Effector memory CD4-positive, alpha-beta T cell (primary cell): ENCODE measurements at regions not wholly inside any gene's neighbourhood (a gene's known extent, or its start where the extent isn't known, plus 50 kb on each side); places are given as distances from the start of the nearest gene placed in this dataset.

ENCODE experiments used
- DNase-seq, 3 donors: peaks; one replicate each; pipeline ENCODE4 v3.0.0-alpha.2; 2020
- H3K27ac ChIP-seq: 2 replicates; pipeline ENCODE4 v1.7.0; 2013; ENCODE audit warnings: mild to moderate bottlenecking, low read length, moderate library complexity; ENCODE audit not compliant: insufficient read depth, poor library complexity, severe bottlenecking
- H3K27me3 ChIP-seq: replicated peaks from 2 replicates; pipeline ENCODE4 v1.7.0; 2013; ENCODE audit warnings: mild to moderate bottlenecking, low read length; ENCODE audit not compliant: insufficient read depth, control insufficient read depth, poor library complexity, severe bottlenecking
- H3K36me3 ChIP-seq: 2 replicates; pipeline ENCODE4 v1.7.0; 2013; ENCODE audit warnings: mild to moderate bottlenecking, low read length, moderate library complexity; ENCODE audit not compliant: control insufficient read depth, insufficient read depth
- H3K4me1 ChIP-seq: 2 replicates; pipeline ENCODE4 v1.7.0; 2013; ENCODE audit warnings: low read length, mild to moderate bottlenecking; ENCODE audit not compliant: control insufficient read depth, insufficient read depth, poor library complexity, severe bottlenecking
- H3K4me3 ChIP-seq: 2 replicates; pipeline ENCODE4 v1.7.0; 2013; ENCODE audit warnings: low read length, low read depth, mild to moderate bottlenecking; ENCODE audit not compliant: insufficient read depth, poor library complexity, severe bottlenecking
- H3K9me3 ChIP-seq: 2 replicates; pipeline ENCODE4 v1.7.0; 2013; ENCODE audit warnings: mild to moderate bottlenecking, low read length, moderate library complexity; ENCODE audit not compliant: control insufficient read depth

- no peak for DNase-seq
These were observed 178.4 kb upstream of the EYA4 start for GRCh38 chr6:133062696-133063306.

GRCh38 chr6:133067960-133068359 lies 173.2 kb upstream of the EYA4 start:
- Histone ChIP-seq H3K4me3 (no peak overlapping the region), H3K27me3 (no peaks in the 10 kb centered on the region), H3K4me1 (no peaks in the 10 kb centered on the region), H3K9me3 (no peaks in the 10 kb centered on the region), H3K36me3 (no peaks in the 10 kb centered on the region), H3K27ac (no peak overlapping the region)
- DNase-seq, result no peak

More at GRCh38 chr6:133062696-133063306, 178.4 kb upstream of the EYA4 start:
- no peaks in the 10 kb centered on the region for H3K9me3 ChIP-seq
- no peak overlapping the region for H3K27ac ChIP-seq
- H3K4me1 ChIP-seq, result no peaks in the 10 kb centered on the region
- H3K36me3 ChIP-seq, result no peaks in the 10 kb centered on the region
- no peaks in the 10 kb centered on the region for H3K27me3 ChIP-seq
- no peak overlapping the region for H3K4me3 ChIP-seq

GRCh38 chr6:133070410-133071043 lies 170.6 kb upstream of the EYA4 start:
- H3K9me3 ChIP-seq, result no peaks in the 10 kb centered on the region
- H3K27me3 ChIP-seq, result no peaks in the 10 kb centered on the region
- H3K4me1 ChIP-seq, result no peaks in the 10 kb centered on the region
- no peak for DNase-seq
- H3K36me3 ChIP-seq, result no peaks in the 10 kb centered on the region
- no peak overlapping the region for H3K27ac ChIP-seq
- no peak overlapping the region for H3K4me3 ChIP-seq

GRCh38 chr6:133079901-133080300 lies 161.3 kb upstream of the EYA4 start:
- no peak overlapping the region for H3K4me3 ChIP-seq
- H3K27ac ChIP-seq, result no peak overlapping the region
- DNase-seq, result no peak

GRCh38 chr6:133083248-133083967 lies 157.7 kb upstream of the EYA4 start:
- no peaks in the 10 kb centered on the region for H3K36me3 ChIP-seq
- no peaks in the 10 kb centered on the region for H3K4me1 ChIP-seq
- H3K27ac ChIP-seq, result no peak overlapping the region
- H3K27me3 ChIP-seq, result no peaks in the 10 kb centered on the region
- no peak for DNase-seq
- H3K4me3 ChIP-seq, result no peak overlapping the region
- no peaks in the 10 kb centered on the region for H3K9me3 ChIP-seq

More at GRCh38 chr6:133079901-133080300, 161.3 kb upstream of the EYA4 start:
- no peaks in the 10 kb centered on the region for H3K27me3 ChIP-seq
- no peaks in the 10 kb centered on the region for H3K4me1 ChIP-seq
- H3K9me3 ChIP-seq, result no peaks in the 10 kb centered on the region
- no peaks in the 10 kb centered on the region for H3K36me3 ChIP-seq

GRCh38 chr6:133085471-133085870 lies 155.7 kb upstream of the EYA4 start:
- DNase-seq, result no peak
- no peaks in the 10 kb centered on the region for H3K9me3 ChIP-seq
- H3K4me3 ChIP-seq, result no peak overlapping the region
- H3K27ac ChIP-seq, result no peak overlapping the region
- no peaks in the 10 kb centered on the region for H3K36me3 ChIP-seq
- H3K27me3 ChIP-seq, result no peaks in the 10 kb centered on the region
- no peaks in the 10 kb centered on the region for H3K4me1 ChIP-seq

GRCh38 chr6:133085896-133086295 lies 155.3 kb upstream of the EYA4 start:
- no peak for DNase-seq
- Histone ChIP-seq H3K4me3 (no peak overlapping the region), H3K27ac (no peak overlapping the region), H3K27me3 (no peaks in the 10 kb centered on the region), H3K4me1 (no peaks in the 10 kb centered on the region), H3K9me3 (no peaks in the 10 kb centered on the region), H3K36me3 (no peaks in the 10 kb centered on the region)

- no peaks in the 10 kb centered on the region for H3K27me3 ChIP-seq
- H3K27ac ChIP-seq, result no peak overlapping the region
- H3K4me3 ChIP-seq, result no peak overlapping the region
- H3K9me3 ChIP-seq, result no peaks in the 10 kb centered on the region
- no peak for DNase-seq
- H3K4me1 ChIP-seq, result no peaks in the 10 kb centered on the region
- no peaks in the 10 kb centered on the region for H3K36me3 ChIP-seq
These were observed 152.0 kb upstream of the EYA4 start for GRCh38 chr6:133088931-133089695.

GRCh38 chr6:133092199-133092598 lies 149.0 kb upstream of the EYA4 start:
- DNase-seq, result no peak
- no peaks in the 10 kb centered on the region for H3K27me3 ChIP-seq
- H3K4me1 ChIP-seq, result no peaks in the 10 kb centered on the region
- H3K9me3 ChIP-seq, result no peaks in the 10 kb centered on the region
- no peaks in the 10 kb centered on the region for H3K36me3 ChIP-seq
- no peak overlapping the region for H3K27ac ChIP-seq
- no peak overlapping the region for H3K4me3 ChIP-seq
